ENCODE measurements at regions not wholly inside any gene's neighbourhood (a gene's known extent, or its start where the extent isn't known, plus 50 kb on each side); places are given as distances from the start of the nearest gene placed in this dataset.

- peaks cover 7% of the 10 kb centered on the region for H3K4me1 Mint-ChIP-seq (ENCODE audit: unreplicated experiment)
- no peak for TF ChIP-seq CTCF (IDR thresholded peaks at IDR 0.05)
- DNase-seq (ENCODE audit: extremely low spot score, unreplicated experiment) = no peak
- H3K4me3 Mint-ChIP-seq (ENCODE audit: unreplicated experiment) = no peak overlapping the region
- H3K36me3 Mint-ChIP-seq (ENCODE audit: unreplicated experiment) = no peaks in the 10 kb centered on the region
- H3K27me3 Mint-ChIP-seq (ENCODE audit: unreplicated experiment) = no peaks in the 10 kb centered on the region
- no peak overlapping the region for H3K27ac Mint-ChIP-seq (ENCODE audit: unreplicated experiment)
- no peaks in the 10 kb centered on the region for H3K9me3 Mint-ChIP-seq (ENCODE audit: unreplicated experiment)
Observed at GRCh38 chr7:41568135-41568534, 134.8 kb downstream of the INHBA start.

GRCh38 chr7:41567731-41568114, 135.2 kb downstream of the INHBA start:
- no peak for TF ChIP-seq CTCF (IDR thresholded peaks at IDR 0.05)
- no peak for DNase-seq (ENCODE audit: extremely low spot score, unreplicated experiment)
- H3K4me1 Mint-ChIP-seq (ENCODE audit: unreplicated experiment) = peaks cover 3% of the 10 kb centered on the region
- no peak overlapping the region for H3K4me3 Mint-ChIP-seq (ENCODE audit: unreplicated experiment)
- no peaks in the 10 kb centered on the region for H3K27me3 Mint-ChIP-seq (ENCODE audit: unreplicated experiment)
- H3K27ac Mint-ChIP-seq (ENCODE audit: unreplicated experiment) = no peak overlapping the region
- no peaks in the 10 kb centered on the region for H3K36me3 Mint-ChIP-seq (ENCODE audit: unreplicated experiment)
- peaks cover 2% of the 10 kb centered on the region for H3K9me3 Mint-ChIP-seq (ENCODE audit: unreplicated experiment)

GRCh38 chr7:41567031-41567730, 135.7 kb downstream of the INHBA start:
- no peak for DNase-seq (ENCODE audit: extremely low spot score, unreplicated experiment)
- no peaks in the 10 kb centered on the region for H3K36me3 Mint-ChIP-seq (ENCODE audit: unreplicated experiment)
- TF ChIP-seq CTCF (IDR thresholded peaks at IDR 0.05) = no peak
- peaks cover 4% of the 10 kb centered on the region for H3K9me3 Mint-ChIP-seq (ENCODE audit: unreplicated experiment)
- peaks cover 3% of the 10 kb centered on the region for H3K4me1 Mint-ChIP-seq (ENCODE audit: unreplicated experiment)
- no peak overlapping the region for H3K4me3 Mint-ChIP-seq (ENCODE audit: unreplicated experiment)
- H3K27me3 Mint-ChIP-seq (ENCODE audit: unreplicated experiment) = no peaks in the 10 kb centered on the region
- H3K27ac Mint-ChIP-seq (ENCODE audit: unreplicated experiment) = no peak overlapping the region

- no peak for DNase-seq (ENCODE audit: extremely low spot score, unreplicated experiment)
Observed at GRCh38 chr7:41566581-41566980, 136.3 kb downstream of the INHBA start.

GRCh38 chr7:41565655-41566054, 137.2 kb downstream of the INHBA start:
- no peak for TF ChIP-seq CTCF (IDR thresholded peaks at IDR 0.05)
- Mint-ChIP-seq H3K4me3 (ENCODE audit: unreplicated experiment) (no peak overlapping the region), H3K4me1 (ENCODE audit: unreplicated experiment) (peaks cover 2% of the 10 kb centered on the region), H3K27me3 (ENCODE audit: unreplicated experiment) (no peaks in the 10 kb centered on the region), H3K9me3 (ENCODE audit: unreplicated experiment) (peaks cover 4% of the 10 kb centered on the region), H3K27ac (ENCODE audit: unreplicated experiment) (no peak overlapping the region), H3K36me3 (ENCODE audit: unreplicated experiment) (no peaks in the 10 kb centered on the region)
- DNase-seq (ENCODE audit: extremely low spot score, unreplicated experiment) = no peak

More at GRCh38 chr7:41566581-41566980, 136.3 kb downstream of the INHBA start:
- Mint-ChIP-seq H3K4me1 (ENCODE audit: unreplicated experiment) (peaks cover 3% of the 10 kb centered on the region), H3K9me3 (ENCODE audit: unreplicated experiment) (peaks cover 4% of the 10 kb centered on the region), H3K36me3 (ENCODE audit: unreplicated experiment) (no peaks in the 10 kb centered on the region), H3K4me3 (ENCODE audit: unreplicated experiment) (no peak overlapping the region), H3K27me3 (ENCODE audit: unreplicated experiment) (no peaks in the 10 kb centered on the region), H3K27ac (ENCODE audit: unreplicated experiment) (no peak overlapping the region)
- TF ChIP-seq CTCF (IDR thresholded peaks at IDR 0.05) = no peak

All from osteocyte (in vitro differentiated cells).